PC-9 (cell line): ENCODE measurements at regions not wholly inside any gene's neighbourhood (a gene's known extent, or its start where the extent isn't known, plus 50 kb on each side); places are given as distances from the start of the nearest gene placed in this dataset.

Experiments used
- EZH2 ChIP-seq: fragments of 200-600 bp; sonication (generic); IDR thresholded peaks from 2 replicates; pipeline ENCODE4 v1.8.0; 2017; ENCODE audit warnings: antibody characterized with exemption, low read depth
- TF ChIP-seq, protein P1 (sequence below): fragments of 200-600 bp; sonication (generic); conservative IDR thresholded peaks from 2 replicates; pipeline ENCODE4 v1.6.1; 2017; ENCODE audit warnings: mixed run types, antibody characterized with exemption, mild to moderate bottlenecking, moderate library complexity

GRCh38 chr2:239598732-239599090, 197.9 kb upstream of the HDAC4 start:
- TF ChIP-seq, protein P1, sequence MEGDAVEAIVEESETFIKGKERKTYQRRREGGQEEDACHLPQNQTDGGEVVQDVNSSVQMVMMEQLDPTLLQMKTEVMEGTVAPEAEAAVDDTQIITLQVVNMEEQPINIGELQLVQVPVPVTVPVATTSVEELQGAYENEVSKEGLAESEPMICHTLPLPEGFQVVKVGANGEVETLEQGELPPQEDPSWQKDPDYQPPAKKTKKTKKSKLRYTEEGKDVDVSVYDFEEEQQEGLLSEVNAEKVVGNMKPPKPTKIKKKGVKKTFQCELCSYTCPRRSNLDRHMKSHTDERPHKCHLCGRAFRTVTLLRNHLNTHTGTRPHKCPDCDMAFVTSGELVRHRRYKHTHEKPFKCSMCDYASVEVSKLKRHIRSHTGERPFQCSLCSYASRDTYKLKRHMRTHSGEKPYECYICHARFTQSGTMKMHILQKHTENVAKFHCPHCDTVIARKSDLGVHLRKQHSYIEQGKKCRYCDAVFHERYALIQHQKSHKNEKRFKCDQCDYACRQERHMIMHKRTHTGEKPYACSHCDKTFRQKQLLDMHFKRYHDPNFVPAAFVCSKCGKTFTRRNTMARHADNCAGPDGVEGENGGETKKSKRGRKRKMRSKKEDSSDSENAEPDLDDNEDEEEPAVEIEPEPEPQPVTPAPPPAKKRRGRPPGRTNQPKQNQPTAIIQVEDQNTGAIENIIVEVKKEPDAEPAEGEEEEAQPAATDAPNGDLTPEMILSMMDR, result no peak
- no peak for TF ChIP-seq EZH2
